TTC549 (cell line): ENCODE measurements at regions not wholly inside any gene's neighbourhood (a gene's known extent, or its start where the extent isn't known, plus 50 kb on each side); places are given as distances from the start of the nearest gene placed in this dataset.

Source experiments
- FAIRE-seq: peaks from 2 replicates; lab custom pipeline; 2012; peaks lifted over from hg19 to GRCh38; lab: Jason Lieb, UNC

GRCh38 chr5:105794578-105794977 is 1876.2 kb downstream of the EFNA5 start:
- no peak for FAIRE-seq

GRCh38 chr5:105789246-105789645 is 1881.5 kb downstream of the EFNA5 start:
- FAIRE-seq, result no peak

GRCh38 chr5:105783811-105784210 is 1886.9 kb downstream of the EFNA5 start:
- no peak for FAIRE-seq

- no peak for FAIRE-seq
Observed at GRCh38 chr5:105782501-105782900, 1888.2 kb downstream of the EFNA5 start.

GRCh38 chr5:105773241-105773640 is 1897.5 kb downstream of the EFNA5 start:
- FAIRE-seq, result no peak

GRCh38 chr5:105767267-105767666 is 1903.5 kb downstream of the EFNA5 start:
- no peak for FAIRE-seq

- FAIRE-seq, result no peak
Observed at GRCh38 chr5:105762728-105763127, 1908.0 kb downstream of the EFNA5 start.

GRCh38 chr5:105754056-105754455 is 1916.7 kb downstream of the EFNA5 start:
- no peak for FAIRE-seq

GRCh38 chr5:105752801-105753200 is 1917.9 kb downstream of the EFNA5 start:
- FAIRE-seq, result no peak

GRCh38 chr5:105751908-105752307 is 1918.8 kb downstream of the EFNA5 start:
- no peak for FAIRE-seq

- FAIRE-seq, result no peak
Observed at GRCh38 chr5:105745111-105745510, 1925.6 kb downstream of the EFNA5 start.

- FAIRE-seq, result no peak
Observed at GRCh38 chr5:105740242-105740641, 1930.5 kb downstream of the EFNA5 start.

GRCh38 chr5:105739732-105740131 is 1931.0 kb downstream of the EFNA5 start:
- FAIRE-seq, result no peak

GRCh38 chr5:105735704-105736103 is 1935.0 kb downstream of the EFNA5 start:
- no peak for FAIRE-seq

- no peak for FAIRE-seq
Observed at GRCh38 chr5:105730982-105731381, 1939.8 kb downstream of the EFNA5 start.

GRCh38 chr5:105726093-105726492 is 1944.6 kb downstream of the EFNA5 start:
- FAIRE-seq, result no peak

- no peak for FAIRE-seq
Observed at GRCh38 chr5:105708442-105708841, 1962.3 kb downstream of the EFNA5 start.

GRCh38 chr5:105702323-105702722 is 1968.4 kb downstream of the EFNA5 start:
- FAIRE-seq, result no peak

- no peak for FAIRE-seq
Observed at GRCh38 chr5:105696440-105696839, 1974.3 kb downstream of the EFNA5 start.

- no peak for FAIRE-seq
Observed at GRCh38 chr5:105695941-105696340, 1974.8 kb downstream of the EFNA5 start.

- FAIRE-seq, result no peak
Observed at GRCh38 chr5:105689596-105689995, 1981.1 kb downstream of the EFNA5 start.

- no peak for FAIRE-seq
Observed at GRCh38 chr5:105688227-105688792, 1982.4 kb downstream of the EFNA5 start.

- FAIRE-seq, result no peak
Observed at GRCh38 chr5:105687493-105687892, 1983.2 kb downstream of the EFNA5 start.

- FAIRE-seq, result no peak
Observed at GRCh38 chr5:105685884-105686283, 1984.9 kb downstream of the EFNA5 start.

- no peak for FAIRE-seq
Observed at GRCh38 chr5:105684799-105685198, 1985.9 kb downstream of the EFNA5 start.
